CD14-positive monocyte (primary cell): ENCODE measurements at regions not wholly inside any gene's neighbourhood (a gene's known extent, or its start where the extent isn't known, plus 50 kb on each side); places are given as distances from the start of the nearest gene placed in this dataset.
A peak's percentile ranks its signal among the peaks of the same experiment; 100 is the strongest.

ENCODE experiments used
- DNase-seq, 3 donors: peaks; one replicate each; pipeline ENCODE4 v3.0.0-alpha.2; 2011 to 2022
- H2AFZ ChIP-seq: 2 replicates; pipeline ENCODE4 v1.6.0; 2012; ENCODE audit warnings: mild to moderate bottlenecking, low read depth, low read length, inconsistent platforms; ENCODE audit not compliant: insufficient read depth, poor library complexity, severe bottlenecking
- H3K27ac ChIP-seq, 2 donors: 1 replicate in 1 of 2; 2 replicates in 1 of 2; pipeline ENCODE4 v1.5.1; 2012 to 2013; ENCODE audit warnings: low read length in 2 of 2, control low read depth in 1 of 2, inconsistent platforms in 1 of 2, low read depth in 1 of 2, mild to moderate bottlenecking in 1 of 2
- H3K27me3 ChIP-seq, 2 donors: one replicate each; pipeline versions ENCODE4 v1.6.0 to v1.6.1; 2011 to 2013; ENCODE audit warnings: low read length in 2 of 2; ENCODE audit not compliant: control insufficient read depth in 2 of 2, insufficient read depth in 2 of 2
- H3K36me3 ChIP-seq, 2 donors: replicated peaks in 1 of 2; 1 replicate in 1 of 2; 2 replicates in 1 of 2; pipeline versions ENCODE4 v1.5.1 to v1.6.1; 2012 to 2013; ENCODE audit warnings: low read length in 2 of 2, control low read depth in 1 of 2, inconsistent platforms in 1 of 2, mild to moderate bottlenecking in 1 of 2; ENCODE audit not compliant: insufficient read depth in 2 of 2, control insufficient read depth in 1 of 2
- H3K4me1 ChIP-seq, 2 donors: 1 replicate in 1 of 2; 2 replicates in 1 of 2; pipeline versions ENCODE4 v1.5.1 to v1.6.1; 2012 to 2013; ENCODE audit warnings: low read length in 2 of 2, control low read depth in 1 of 2, inconsistent platforms in 1 of 2, mild to moderate bottlenecking in 1 of 2, moderate library complexity in 1 of 2; ENCODE audit not compliant: insufficient read depth in 2 of 2, control insufficient read depth in 1 of 2
- H3K4me2 ChIP-seq: replicated peaks from 2 replicates; pipeline ENCODE3; 2012; ENCODE audit warnings: low read length, moderate library complexity, mild to moderate bottlenecking; ENCODE audit not compliant: poor library complexity, severe bottlenecking; ENCODE audit errors: extremely low read depth
- H3K4me3 ChIP-seq, 3 experiments: fragments of 200-600 bp in 1 of 3; sonication (generic) in 1 of 3; replicated peaks in 1 of 3; 1 replicate in 2 of 3; 2 replicates in 1 of 3; pipeline ENCODE4 v1.5.1; 2011 to 2013; ENCODE audit warnings: low read length in 3 of 3, mild to moderate bottlenecking in 3 of 3, control low read depth in 2 of 3, low read depth in 2 of 3, inconsistent platforms in 1 of 3, moderate library complexity in 1 of 3
- H3K79me2 ChIP-seq: 2 replicates; pipeline ENCODE4 v1.6.0; 2012; ENCODE audit warnings: mild to moderate bottlenecking, control low read depth, inconsistent platforms, low read length, moderate library complexity; ENCODE audit not compliant: insufficient read depth
- H3K9ac ChIP-seq: 2 replicates; pipeline ENCODE4 v1.6.0; 2017; ENCODE audit warnings: low read length, mild to moderate bottlenecking; ENCODE audit not compliant: insufficient read depth, poor library complexity, severe bottlenecking
- H3K9me3 ChIP-seq, 2 donors: replicated peaks in 1 of 2; 1 replicate in 1 of 2; 2 replicates in 1 of 2; pipeline versions ENCODE4 v1.5.1 to v1.6.1; 2012 to 2013; ENCODE audit warnings: low read length in 2 of 2, control low read depth in 1 of 2; ENCODE audit not compliant: control insufficient read depth in 1 of 2, insufficient read depth in 1 of 2
- H4K20me1 ChIP-seq: 2 replicates; pipeline ENCODE4 v1.6.0; 2012; ENCODE audit warnings: mild to moderate bottlenecking, low read length, control low read depth, moderate library complexity; ENCODE audit not compliant: insufficient read depth
- H3K27ac Mint-ChIP-seq, 7 donors: one replicate each; pipeline ENCODE4 v1.8.0; 2020; ENCODE audit warnings: mild to moderate bottlenecking in 7 of 7, mixed read lengths in 7 of 7, moderate library complexity in 6 of 7, inconsistent platforms in 2 of 7
- H3K27me3 Mint-ChIP-seq, 3 donors: one replicate each; pipeline ENCODE4 v1.8.0; 2021 to 2022; ENCODE audit warnings: low read depth in 3 of 3, mild to moderate bottlenecking in 3 of 3, mixed read lengths in 3 of 3, moderate library complexity in 3 of 3, inconsistent platforms in 1 of 3
- H3K36me3 Mint-ChIP-seq, 2 donors: one replicate each; pipeline ENCODE4 v1.8.0; 2020; ENCODE audit warnings: mixed read lengths in 2 of 2, inconsistent platforms in 1 of 2, mild to moderate bottlenecking in 1 of 2
- H3K4me1 Mint-ChIP-seq: one replicate; pipeline ENCODE4 v1.8.0; 2020; ENCODE audit warnings: mild to moderate bottlenecking, mixed read lengths
- H3K4me3 Mint-ChIP-seq, 2 donors: one replicate each; pipeline ENCODE4 v1.8.0; 2020; ENCODE audit warnings: mild to moderate bottlenecking in 2 of 2, mixed read lengths in 2 of 2, moderate library complexity in 1 of 2
- H3K9me3 Mint-ChIP-seq, 7 donors: one replicate each; pipeline ENCODE4 v1.8.0; 2020 to 2022; ENCODE audit warnings: mixed read lengths in 7 of 7, mild to moderate bottlenecking in 6 of 7, moderate library complexity in 6 of 7, inconsistent platforms in 2 of 7
- WGBS: methylation state at CpG from one replicate; pipeline ENCODE4 v1.1.5; 2013; ENCODE audit warnings: missing lambda C conversion rate; ENCODE audit not compliant: insufficient coverage; 5-methylcytosine and 5-hydroxymethylcytosine counted together
- intact Hi-C, 2 donors: fragments of 100-400 bp; cut with micrococcal nuclease; formaldehyde crosslinking; loops; one replicate each; pipeline versions ENCODE4 v1.15.0 to v1.15.1; 2023
- TF ChIP-seq, protein P1 (sequence below): fragments of 200-600 bp; IDR thresholded peaks from one replicate; pipeline ENCODE4 v1.8.0; 2022; ENCODE audit warnings: antibody characterized with exemption, mild to moderate bottlenecking

DNA sequence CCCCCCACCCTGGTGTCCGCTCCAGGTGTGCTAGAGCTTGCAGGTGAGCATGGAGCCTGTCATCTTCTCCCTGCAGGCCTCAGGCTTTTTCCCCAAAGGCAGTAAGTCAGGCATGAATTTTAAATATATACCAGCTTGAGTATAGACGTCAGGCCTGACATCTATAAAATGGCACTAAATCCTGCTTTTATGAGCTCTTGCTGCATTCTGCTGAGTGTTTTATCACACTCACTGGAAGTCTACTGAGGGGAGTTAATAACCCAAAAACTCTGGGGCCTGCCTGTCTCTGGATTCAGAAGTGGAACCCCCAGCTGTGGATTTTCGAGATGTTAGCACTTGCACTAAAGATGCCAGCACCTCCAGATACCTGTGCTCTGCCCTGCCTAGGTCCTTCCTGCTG, 133.4 kb upstream of the TOP1 start:
- Mint-ChIP-seq H3K27me3 (no peaks in the 10 kb centered on the region), H3K4me3 (no peak overlapping the region), H3K27ac (no peak overlapping the region), H3K4me1 (peaks cover 40% of the 10 kb centered on the region), H3K9me3 (no peaks in the 10 kb centered on the region), H3K36me3 (peaks cover 0 to 3% of the 10 kb centered on the region in 2 donors)
- H3K4me2 ChIP-seq = no peak overlapping the region
- H3K79me2 ChIP-seq = no peaks in the 10 kb centered on the region
- H3K4me1 ChIP-seq = peaks cover 29 to 30% of the 10 kb centered on the region in 2 donors
- no peak overlapping the region for H3K4me3 ChIP-seq
- H3K9ac ChIP-seq = no peak overlapping the region
- no peaks in the 10 kb centered on the region for H3K36me3 ChIP-seq
- H3K27me3 ChIP-seq = no peaks in the 10 kb centered on the region
- intact Hi-C loops = no loop called here
- H3K9me3 ChIP-seq = no peaks in the 10 kb centered on the region
- no peak overlapping the region for H3K27ac ChIP-seq
- H4K20me1 ChIP-seq = no peaks in the 10 kb centered on the region
- TF ChIP-seq, protein P1, sequence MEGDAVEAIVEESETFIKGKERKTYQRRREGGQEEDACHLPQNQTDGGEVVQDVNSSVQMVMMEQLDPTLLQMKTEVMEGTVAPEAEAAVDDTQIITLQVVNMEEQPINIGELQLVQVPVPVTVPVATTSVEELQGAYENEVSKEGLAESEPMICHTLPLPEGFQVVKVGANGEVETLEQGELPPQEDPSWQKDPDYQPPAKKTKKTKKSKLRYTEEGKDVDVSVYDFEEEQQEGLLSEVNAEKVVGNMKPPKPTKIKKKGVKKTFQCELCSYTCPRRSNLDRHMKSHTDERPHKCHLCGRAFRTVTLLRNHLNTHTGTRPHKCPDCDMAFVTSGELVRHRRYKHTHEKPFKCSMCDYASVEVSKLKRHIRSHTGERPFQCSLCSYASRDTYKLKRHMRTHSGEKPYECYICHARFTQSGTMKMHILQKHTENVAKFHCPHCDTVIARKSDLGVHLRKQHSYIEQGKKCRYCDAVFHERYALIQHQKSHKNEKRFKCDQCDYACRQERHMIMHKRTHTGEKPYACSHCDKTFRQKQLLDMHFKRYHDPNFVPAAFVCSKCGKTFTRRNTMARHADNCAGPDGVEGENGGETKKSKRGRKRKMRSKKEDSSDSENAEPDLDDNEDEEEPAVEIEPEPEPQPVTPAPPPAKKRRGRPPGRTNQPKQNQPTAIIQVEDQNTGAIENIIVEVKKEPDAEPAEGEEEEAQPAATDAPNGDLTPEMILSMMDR = no peak
- no peak for DNase-seq
- H2AFZ ChIP-seq = no peak overlapping the region
- 100% methylated on average over 2 of the region's 3 CpGs for WGBS

DNA sequence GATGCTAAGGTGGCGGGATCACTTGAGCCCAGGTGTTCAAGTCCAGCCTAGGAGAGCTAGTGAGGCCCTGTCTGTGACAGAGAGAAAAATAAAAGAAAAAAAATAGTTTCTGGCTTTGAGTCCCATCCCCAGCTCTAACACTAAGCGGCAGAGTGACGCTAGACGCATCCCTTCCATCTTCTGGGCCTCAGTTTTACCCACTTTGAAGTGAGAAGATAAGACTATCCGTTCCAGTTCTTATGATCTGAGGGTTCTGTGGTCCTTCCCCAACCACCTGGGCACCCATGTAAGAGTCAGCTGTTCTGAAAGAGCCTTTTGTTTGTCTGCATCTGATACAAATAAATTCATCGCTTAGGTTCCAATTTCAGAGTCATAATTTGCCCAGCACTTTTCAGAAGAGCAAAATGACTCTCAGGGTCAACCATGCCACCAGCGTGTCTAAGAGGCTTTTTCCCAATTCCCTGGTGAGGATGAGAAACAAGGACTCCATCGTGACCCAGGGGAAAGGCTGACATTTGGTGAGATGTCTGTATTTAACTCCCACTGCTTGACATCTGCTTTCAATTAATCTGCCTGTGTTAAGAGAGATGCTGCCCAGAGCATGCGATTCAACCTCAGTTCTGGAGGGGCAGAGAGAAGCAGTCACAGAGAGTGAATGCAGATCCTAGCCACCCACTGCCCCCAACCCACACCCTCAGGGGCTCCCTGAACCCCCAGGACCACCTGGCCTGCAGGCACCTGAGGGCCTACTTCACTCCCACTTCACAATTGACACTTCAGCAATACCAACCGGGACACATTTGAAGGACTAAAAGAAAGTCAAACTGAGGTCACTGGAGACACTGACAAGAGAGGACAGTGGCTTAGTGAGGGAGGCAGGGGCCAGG, 131.6 kb upstream of the TOP1 start:
- H3K4me1 ChIP-seq = peaks cover 12 to 13% of the 10 kb centered on the region in 2 donors
- no peak overlapping the region for H3K4me3 ChIP-seq
- H4K20me1 ChIP-seq = no peaks in the 10 kb centered on the region
- H3K9ac ChIP-seq = no peak overlapping the region
- intact Hi-C loops = no loop called here
- H3K27ac Mint-ChIP-seq = peak overlapping the region in 1 of 7 donors; percentile 58
- H3K4me3 Mint-ChIP-seq = no peak overlapping the region
- no peaks in the 10 kb centered on the region for H3K27me3 Mint-ChIP-seq
- DNase-seq = no peak
- H3K4me1 Mint-ChIP-seq = peaks cover 29% of the 10 kb centered on the region
- peaks cover 0 to 3% of the 10 kb centered on the region in 2 donors for H3K36me3 Mint-ChIP-seq
- no peaks in the 10 kb centered on the region for H3K36me3 ChIP-seq
- no peaks in the 10 kb centered on the region for H3K79me2 ChIP-seq
- H3K9me3 Mint-ChIP-seq = peaks cover 0 to 2% (median 0%) of the 10 kb centered on the region in 7 donors
- no peak overlapping the region for H2AFZ ChIP-seq
- H3K27me3 ChIP-seq = no peaks in the 10 kb centered on the region
- H3K9me3 ChIP-seq = no peaks in the 10 kb centered on the region
- no peak overlapping the region for H3K27ac ChIP-seq
- no peak overlapping the region for H3K4me2 ChIP-seq
- TF ChIP-seq, protein P1 = no peak
- WGBS = 93% methylated on average over 3 of the region's 10 CpGs
